ENCODE measurements at regions not wholly inside any gene's neighbourhood (a gene's known extent, or its start where the extent isn't known, plus 50 kb on each side); places are given as distances from the start of the nearest gene placed in this dataset.

GRCh38 chr12:84807249-84807648 lies 105.3 kb downstream of the SLC6A15 start:
- no peak for DNase-seq (ENCODE audit: low read depth)

GRCh38 chr12:84805474-84805858 lies 107.1 kb downstream of the SLC6A15 start:
- DNase-seq (ENCODE audit: low read depth), result no peak

GRCh38 chr12:84804691-84805473 lies 107.7 kb downstream of the SLC6A15 start:
- no peak for DNase-seq (ENCODE audit: low read depth)

GRCh38 chr12:84803661-84804060 lies 108.9 kb downstream of the SLC6A15 start:
- no peak for DNase-seq (ENCODE audit: low read depth)

- no peak for DNase-seq (ENCODE audit: low read depth)
Measured at GRCh38 chr12:84802161-84802560, 110.4 kb downstream of the SLC6A15 start.

GRCh38 chr12:84793558-84794367 lies 118.8 kb downstream of the SLC6A15 start:
- DNase-seq (ENCODE audit: low read depth), result no peak

GRCh38 chr12:84791444-84791843 lies 121.2 kb downstream of the SLC6A15 start:
- DNase-seq (ENCODE audit: low read depth), result no peak

- no peak for DNase-seq (ENCODE audit: low read depth)
Measured at GRCh38 chr12:84789184-84789583, 123.4 kb downstream of the SLC6A15 start.

GRCh38 chr12:84787253-84787652 lies 125.3 kb downstream of the SLC6A15 start:
- no peak for DNase-seq (ENCODE audit: low read depth)

- DNase-seq (ENCODE audit: low read depth), result no peak
Measured at GRCh38 chr12:84786622-84787021, 126.0 kb downstream of the SLC6A15 start.

GRCh38 chr12:84785951-84786350 lies 126.6 kb downstream of the SLC6A15 start:
- no peak for DNase-seq (ENCODE audit: low read depth)

- DNase-seq (ENCODE audit: low read depth), result no peak
Measured at GRCh38 chr12:84785281-84785680, 127.3 kb downstream of the SLC6A15 start.

GRCh38 chr12:84779169-84779568 lies 133.4 kb downstream of the SLC6A15 start:
- DNase-seq (ENCODE audit: low read depth), result no peak

- no peak for DNase-seq (ENCODE audit: low read depth)
Measured at GRCh38 chr12:84772281-84772680, 140.3 kb downstream of the SLC6A15 start.

- no peak for DNase-seq (ENCODE audit: low read depth)
Measured at GRCh38 chr12:84767079-84767478, 145.5 kb downstream of the SLC6A15 start.

GRCh38 chr12:84766375-84766774 lies 146.2 kb downstream of the SLC6A15 start:
- no peak for DNase-seq (ENCODE audit: low read depth)

GRCh38 chr12:84764001-84764400 lies 148.6 kb downstream of the SLC6A15 start:
- no peak for DNase-seq (ENCODE audit: low read depth)

GRCh38 chr12:84763107-84763506 lies 149.5 kb downstream of the SLC6A15 start:
- DNase-seq (ENCODE audit: low read depth), result no peak

GRCh38 chr12:84760091-84760865 lies 152.3 kb downstream of the SLC6A15 start:
- DNase-seq (ENCODE audit: low read depth), result no peak

GRCh38 chr12:84757978-84758377 lies 154.6 kb downstream of the SLC6A15 start:
- no peak for DNase-seq (ENCODE audit: low read depth)

GRCh38 chr12:84756961-84757360 lies 155.6 kb downstream of the SLC6A15 start:
- DNase-seq (ENCODE audit: low read depth), result no peak

- no peak for DNase-seq (ENCODE audit: low read depth)
Measured at GRCh38 chr12:84745127-84745526, 167.5 kb downstream of the SLC6A15 start.

- DNase-seq (ENCODE audit: low read depth), result no peak
Measured at GRCh38 chr12:84741692-84742091, 170.9 kb downstream of the SLC6A15 start.

Measured in stimulated activated CD4-positive, alpha-beta T cell treated with anti-CD3 and anti-CD28 coated beads, Interleukin-2, amount 100 ng/mL, for 4 hours (primary cell).